Fibroblast of lung (primary cell): ENCODE measurements at regions not wholly inside any gene's neighbourhood (a gene's known extent, or its start where the extent isn't known, plus 50 kb on each side); places are given as distances from the start of the nearest gene placed in this dataset.

Experiments used
- EZH2 ChIP-seq: IDR thresholded peaks from 2 replicates; pipeline ENCODE4 v1.5.1; 2012; ENCODE audit warnings: low read length, control low read depth, mild to moderate bottlenecking; ENCODE audit errors: missing control alignments
- TF ChIP-seq, protein P1 (sequence below), 2 donors: IDR thresholded peaks in 1 of 2; conservative IDR thresholded peaks in 1 of 2; 1 replicate in 1 of 2; 2 replicates in 1 of 2; pipeline ENCODE4 v1.5.1; 2011 to 2012; ENCODE audit warnings: low read length in 2 of 2, control low read depth in 1 of 2, inconsistent platforms in 1 of 2, low read depth in 1 of 2, mild to moderate bottlenecking in 1 of 2

DNA sequence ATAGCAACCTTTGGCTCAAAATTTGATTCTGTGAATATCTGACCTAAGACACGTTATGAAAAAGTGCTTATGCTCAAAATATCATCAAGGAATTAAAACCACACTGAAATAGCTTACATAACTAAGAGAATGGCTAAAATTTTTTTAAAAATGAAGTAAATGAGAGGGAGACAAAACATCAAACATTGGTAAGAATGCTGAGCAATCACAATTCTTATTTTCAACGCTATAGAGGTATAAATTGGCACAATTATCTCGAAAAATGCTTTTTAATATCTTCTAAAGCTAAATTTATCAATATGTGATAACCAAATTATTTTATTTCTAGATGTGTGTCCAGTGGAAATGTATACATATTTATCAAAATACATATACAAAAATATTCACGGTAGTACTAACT is 381.3 kb downstream of the ANXA1 start:
- TF ChIP-seq, protein P1, sequence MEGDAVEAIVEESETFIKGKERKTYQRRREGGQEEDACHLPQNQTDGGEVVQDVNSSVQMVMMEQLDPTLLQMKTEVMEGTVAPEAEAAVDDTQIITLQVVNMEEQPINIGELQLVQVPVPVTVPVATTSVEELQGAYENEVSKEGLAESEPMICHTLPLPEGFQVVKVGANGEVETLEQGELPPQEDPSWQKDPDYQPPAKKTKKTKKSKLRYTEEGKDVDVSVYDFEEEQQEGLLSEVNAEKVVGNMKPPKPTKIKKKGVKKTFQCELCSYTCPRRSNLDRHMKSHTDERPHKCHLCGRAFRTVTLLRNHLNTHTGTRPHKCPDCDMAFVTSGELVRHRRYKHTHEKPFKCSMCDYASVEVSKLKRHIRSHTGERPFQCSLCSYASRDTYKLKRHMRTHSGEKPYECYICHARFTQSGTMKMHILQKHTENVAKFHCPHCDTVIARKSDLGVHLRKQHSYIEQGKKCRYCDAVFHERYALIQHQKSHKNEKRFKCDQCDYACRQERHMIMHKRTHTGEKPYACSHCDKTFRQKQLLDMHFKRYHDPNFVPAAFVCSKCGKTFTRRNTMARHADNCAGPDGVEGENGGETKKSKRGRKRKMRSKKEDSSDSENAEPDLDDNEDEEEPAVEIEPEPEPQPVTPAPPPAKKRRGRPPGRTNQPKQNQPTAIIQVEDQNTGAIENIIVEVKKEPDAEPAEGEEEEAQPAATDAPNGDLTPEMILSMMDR (conservative IDR thresholded peaks at IDR 0.05 in 1 of 2, IDR thresholded peaks at IDR 0.05 in 1 of 2; ENCODE audit: low read depth in 1 of 2, low read length in 2 of 2), result no peak
- no peak for TF ChIP-seq EZH2
